Glutamatergic neuron (in vitro differentiated cells): ENCODE measurements at regions not wholly inside any gene's neighbourhood (a gene's known extent, or its start where the extent isn't known, plus 50 kb on each side); places are given as distances from the start of the nearest gene placed in this dataset.

ENCODE experiments used
- DNase-seq: peaks from one replicate; pipeline ENCODE4 v3.0.0; 2022
- H3K27ac Mint-ChIP-seq: one replicate; pipeline ENCODE4 v1.8.0; 2020; ENCODE audit warnings: mild to moderate bottlenecking, mixed read lengths, inconsistent platforms; ENCODE audit not compliant: unreplicated experiment
- H3K27me3 Mint-ChIP-seq: one replicate; pipeline ENCODE4 v1.8.0; 2020; ENCODE audit warnings: mild to moderate bottlenecking, moderate library complexity, mixed read lengths, inconsistent platforms; ENCODE audit not compliant: unreplicated experiment
- H3K36me3 Mint-ChIP-seq: one replicate; pipeline ENCODE4 v1.8.0; 2020; ENCODE audit warnings: mild to moderate bottlenecking, mixed read lengths, inconsistent platforms; ENCODE audit not compliant: unreplicated experiment
- H3K4me1 Mint-ChIP-seq: one replicate; pipeline ENCODE4 v1.8.0; 2020; ENCODE audit warnings: mild to moderate bottlenecking, low read depth, mixed read lengths, inconsistent platforms; ENCODE audit not compliant: unreplicated experiment
- H3K4me3 Mint-ChIP-seq: one replicate; pipeline ENCODE4 v1.8.0; 2020; ENCODE audit warnings: mild to moderate bottlenecking, mixed read lengths, inconsistent platforms; ENCODE audit not compliant: unreplicated experiment
- H3K9me3 Mint-ChIP-seq: one replicate; pipeline ENCODE4 v1.8.0; 2020; ENCODE audit warnings: mild to moderate bottlenecking, moderate library complexity, mixed read lengths, inconsistent platforms; ENCODE audit not compliant: unreplicated experiment
- TF ChIP-seq, protein P1 (sequence below): fragments of 200-600 bp; sonication (generic); IDR thresholded peaks from one replicate; pipeline ENCODE4 v1.5.0; 2021; ENCODE audit not compliant: partially characterized antibody, unreplicated experiment

DNA sequence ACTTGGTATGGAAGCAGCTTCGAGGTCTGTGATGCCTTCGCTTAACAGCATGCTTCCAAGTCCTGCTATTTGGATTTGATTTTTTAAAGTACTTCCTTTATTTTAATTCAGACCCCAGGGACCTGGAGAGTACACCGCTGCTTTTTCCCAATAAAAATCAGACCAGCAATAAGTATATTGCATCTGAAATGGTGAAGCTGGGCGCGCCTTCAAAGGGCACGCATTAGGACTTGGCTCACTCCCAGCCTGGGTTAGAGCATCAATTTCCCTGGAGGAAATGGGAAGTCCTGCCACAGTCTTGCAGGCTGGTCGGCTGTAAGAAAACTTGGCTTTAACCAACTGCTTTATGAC is 325.1 kb downstream of the RRAGC start:
- Mint-ChIP-seq H3K4me1 (peaks cover 14% of the 10 kb centered on the region), H3K27ac (peak overlapping the region; percentile 80), H3K4me3 (peak overlapping the region; percentile 52), H3K36me3 (peaks cover 4% of the 10 kb centered on the region), H3K27me3 (peaks cover 7% of the 10 kb centered on the region), H3K9me3 (no peaks in the 10 kb centered on the region)
- TF ChIP-seq, protein P1, sequence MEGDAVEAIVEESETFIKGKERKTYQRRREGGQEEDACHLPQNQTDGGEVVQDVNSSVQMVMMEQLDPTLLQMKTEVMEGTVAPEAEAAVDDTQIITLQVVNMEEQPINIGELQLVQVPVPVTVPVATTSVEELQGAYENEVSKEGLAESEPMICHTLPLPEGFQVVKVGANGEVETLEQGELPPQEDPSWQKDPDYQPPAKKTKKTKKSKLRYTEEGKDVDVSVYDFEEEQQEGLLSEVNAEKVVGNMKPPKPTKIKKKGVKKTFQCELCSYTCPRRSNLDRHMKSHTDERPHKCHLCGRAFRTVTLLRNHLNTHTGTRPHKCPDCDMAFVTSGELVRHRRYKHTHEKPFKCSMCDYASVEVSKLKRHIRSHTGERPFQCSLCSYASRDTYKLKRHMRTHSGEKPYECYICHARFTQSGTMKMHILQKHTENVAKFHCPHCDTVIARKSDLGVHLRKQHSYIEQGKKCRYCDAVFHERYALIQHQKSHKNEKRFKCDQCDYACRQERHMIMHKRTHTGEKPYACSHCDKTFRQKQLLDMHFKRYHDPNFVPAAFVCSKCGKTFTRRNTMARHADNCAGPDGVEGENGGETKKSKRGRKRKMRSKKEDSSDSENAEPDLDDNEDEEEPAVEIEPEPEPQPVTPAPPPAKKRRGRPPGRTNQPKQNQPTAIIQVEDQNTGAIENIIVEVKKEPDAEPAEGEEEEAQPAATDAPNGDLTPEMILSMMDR: no peak
- DNase-seq: peak; percentile 49

- DNase-seq: peak; percentile 57
- Mint-ChIP-seq H3K27me3 (peaks cover 7% of the 10 kb centered on the region), H3K27ac (peak overlapping the region; percentile 88)
Observed at GRCh38 chr1:38533772-38534472, 325.6 kb downstream of the RRAGC start.

GRCh38 chr1:38530957-38531356 is 328.6 kb downstream of the RRAGC start:
- peaks cover 2% of the 10 kb centered on the region for H3K9me3 Mint-ChIP-seq
- H3K27ac Mint-ChIP-seq: no peak overlapping the region
- TF ChIP-seq, protein P1: no peak
- H3K27me3 Mint-ChIP-seq: peaks cover 6% of the 10 kb centered on the region
- no peak for DNase-seq
- peaks cover 11% of the 10 kb centered on the region for H3K4me1 Mint-ChIP-seq
- no peak overlapping the region for H3K4me3 Mint-ChIP-seq
- H3K36me3 Mint-ChIP-seq: peaks cover 4% of the 10 kb centered on the region

More at GRCh38 chr1:38533772-38534472, 325.6 kb downstream of the RRAGC start:
- TF ChIP-seq, protein P1: no peak
- Mint-ChIP-seq H3K9me3 (no peaks in the 10 kb centered on the region), H3K4me1 (peaks cover 13% of the 10 kb centered on the region), H3K4me3 (no peak overlapping the region), H3K36me3 (peaks cover 4% of the 10 kb centered on the region)

DNA sequence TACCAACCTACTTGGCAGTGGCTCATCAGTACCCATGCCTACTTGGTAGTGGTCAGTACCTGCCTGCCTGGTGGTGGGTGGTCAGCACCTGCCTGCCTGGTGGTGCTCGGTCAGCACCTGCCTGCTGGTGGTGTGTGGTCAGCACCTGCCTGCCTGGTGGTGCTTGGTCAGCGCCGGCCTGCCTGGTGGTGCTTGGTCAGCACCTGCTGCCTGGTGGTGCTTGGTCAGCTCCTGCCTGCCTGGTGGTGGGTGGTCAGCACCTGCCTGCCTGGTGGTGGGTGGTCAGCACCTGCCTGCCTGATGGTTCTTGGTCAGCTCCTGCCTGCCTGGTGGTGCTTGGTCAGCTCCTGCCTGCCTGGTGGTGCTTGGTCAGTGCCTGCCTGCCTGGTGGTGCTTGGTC is 329.6 kb downstream of the RRAGC start:
- H3K27ac Mint-ChIP-seq: no peak overlapping the region
- no peak overlapping the region for H3K4me3 Mint-ChIP-seq
- H3K36me3 Mint-ChIP-seq: peaks cover 4% of the 10 kb centered on the region
- TF ChIP-seq, protein P1: no peak
- peaks cover 8% of the 10 kb centered on the region for H3K4me1 Mint-ChIP-seq
- DNase-seq: no peak
- H3K27me3 Mint-ChIP-seq: peaks cover 5% of the 10 kb centered on the region
- H3K9me3 Mint-ChIP-seq: peaks cover 2% of the 10 kb centered on the region

DNA sequence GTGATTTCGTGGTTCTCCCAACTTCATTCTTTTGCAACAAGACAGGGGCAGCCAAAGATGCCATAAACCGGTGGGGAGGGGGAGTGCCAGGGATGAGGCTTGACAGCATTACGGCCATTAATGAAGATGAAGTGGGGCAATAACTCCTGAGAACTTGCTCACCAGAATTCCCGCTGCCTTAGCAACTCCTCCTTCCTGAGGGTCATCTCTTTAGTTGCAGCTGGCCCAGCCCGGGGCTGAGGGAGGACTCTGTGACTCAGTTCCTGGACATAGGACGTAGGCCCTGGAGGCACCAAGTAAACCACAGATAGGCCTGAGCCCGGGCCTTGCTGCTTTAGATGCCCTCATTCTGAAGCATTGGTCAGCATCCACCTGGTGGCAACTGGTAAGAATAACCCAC is 330.2 kb downstream of the RRAGC start:
- TF ChIP-seq, protein P1: no peak
- Mint-ChIP-seq H3K4me3 (no peak overlapping the region), H3K27me3 (peaks cover 5% of the 10 kb centered on the region), H3K27ac (no peak overlapping the region), H3K36me3 (peaks cover 4% of the 10 kb centered on the region), H3K4me1 (peaks cover 4% of the 10 kb centered on the region), H3K9me3 (peaks cover 2% of the 10 kb centered on the region)
- no peak for DNase-seq
